ENCODE measurements at regions not wholly inside any gene's neighbourhood (a gene's known extent, or its start where the extent isn't known, plus 50 kb on each side); places are given as distances from the start of the nearest gene placed in this dataset.

DNA sequence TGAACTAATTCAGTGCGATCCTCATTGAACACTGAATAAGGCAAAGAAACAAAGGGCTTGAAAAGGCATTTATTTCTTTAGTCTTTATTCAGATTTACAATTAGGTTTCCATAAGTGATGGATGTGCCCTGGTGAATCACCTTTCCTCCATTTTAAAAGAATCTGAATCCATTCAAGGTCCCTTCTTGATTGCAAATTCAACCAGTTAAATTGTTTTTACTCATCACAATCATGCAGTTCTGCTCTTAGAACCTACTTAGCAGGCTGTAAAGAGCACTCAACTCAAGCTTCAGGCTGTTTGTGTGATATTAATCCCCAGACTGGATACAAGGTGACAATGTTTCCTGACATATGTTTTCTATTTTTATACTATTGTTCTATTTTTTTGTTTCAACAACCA, 321.0 kb downstream of the TBC1D4 start:
- TF ChIP-seq, protein P1, sequence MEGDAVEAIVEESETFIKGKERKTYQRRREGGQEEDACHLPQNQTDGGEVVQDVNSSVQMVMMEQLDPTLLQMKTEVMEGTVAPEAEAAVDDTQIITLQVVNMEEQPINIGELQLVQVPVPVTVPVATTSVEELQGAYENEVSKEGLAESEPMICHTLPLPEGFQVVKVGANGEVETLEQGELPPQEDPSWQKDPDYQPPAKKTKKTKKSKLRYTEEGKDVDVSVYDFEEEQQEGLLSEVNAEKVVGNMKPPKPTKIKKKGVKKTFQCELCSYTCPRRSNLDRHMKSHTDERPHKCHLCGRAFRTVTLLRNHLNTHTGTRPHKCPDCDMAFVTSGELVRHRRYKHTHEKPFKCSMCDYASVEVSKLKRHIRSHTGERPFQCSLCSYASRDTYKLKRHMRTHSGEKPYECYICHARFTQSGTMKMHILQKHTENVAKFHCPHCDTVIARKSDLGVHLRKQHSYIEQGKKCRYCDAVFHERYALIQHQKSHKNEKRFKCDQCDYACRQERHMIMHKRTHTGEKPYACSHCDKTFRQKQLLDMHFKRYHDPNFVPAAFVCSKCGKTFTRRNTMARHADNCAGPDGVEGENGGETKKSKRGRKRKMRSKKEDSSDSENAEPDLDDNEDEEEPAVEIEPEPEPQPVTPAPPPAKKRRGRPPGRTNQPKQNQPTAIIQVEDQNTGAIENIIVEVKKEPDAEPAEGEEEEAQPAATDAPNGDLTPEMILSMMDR (IDR thresholded peaks at IDR 0.05), result no peak
- no peak for TF ChIP-seq EZH2 (IDR thresholded peaks at IDR 0.05)

All from neural progenitor cell (in vitro differentiated cells).